ENCODE measurements at regions not wholly inside any gene's neighbourhood (a gene's known extent, or its start where the extent isn't known, plus 50 kb on each side); places are given as distances from the start of the nearest gene placed in this dataset.

GRCh38 chr7:52775876-52776275, 259.6 kb upstream of the POM121L12 start:
- TF ChIP-seq CTCF (IDR thresholded peaks at IDR 0.05; ENCODE audit: insufficient read depth, low read length, poor library complexity, severe bottlenecking) (no peak), EZH2phosphoT487 (conservative IDR thresholded peaks at IDR 0.05; ENCODE audit: low read length) (no peak)
